Inferior parietal cortex (tissue), 1 donor: ENCODE measurements at regions not wholly inside any gene's neighbourhood (a gene's known extent, or its start where the extent isn't known, plus 50 kb on each side); places are given as distances from the start of the nearest gene placed in this dataset.
"Not testable (repeated sequence)": the region's sequence is repeated elsewhere in the genome, so short reads cannot be mapped to it uniquely, and the experiment has no call there.

ENCODE experiments used
- DNase-seq: peaks from one replicate; pipeline ENCODE4 v3.0.0-alpha.2; 2016; ENCODE audit errors: extremely low spot score

GRCh38 chr4:60953826-60954225 is 246.3 kb upstream of the ADGRL3 start:
- no peak for DNase-seq

- DNase-seq = no peak
Measured at GRCh38 chr4:60962286-60962685, 237.8 kb upstream of the ADGRL3 start.

GRCh38 chr4:60981534-60981933 is 218.6 kb upstream of the ADGRL3 start:
- no peak for DNase-seq

GRCh38 chr4:60989141-60989540 is 211.0 kb upstream of the ADGRL3 start:
- no peak for DNase-seq

- DNase-seq = peak; percentile 23
Measured at GRCh38 chr4:60992037-60992436, 208.1 kb upstream of the ADGRL3 start.

GRCh38 chr4:61003301-61003700 is 196.8 kb upstream of the ADGRL3 start:
- DNase-seq = no peak

DNA sequence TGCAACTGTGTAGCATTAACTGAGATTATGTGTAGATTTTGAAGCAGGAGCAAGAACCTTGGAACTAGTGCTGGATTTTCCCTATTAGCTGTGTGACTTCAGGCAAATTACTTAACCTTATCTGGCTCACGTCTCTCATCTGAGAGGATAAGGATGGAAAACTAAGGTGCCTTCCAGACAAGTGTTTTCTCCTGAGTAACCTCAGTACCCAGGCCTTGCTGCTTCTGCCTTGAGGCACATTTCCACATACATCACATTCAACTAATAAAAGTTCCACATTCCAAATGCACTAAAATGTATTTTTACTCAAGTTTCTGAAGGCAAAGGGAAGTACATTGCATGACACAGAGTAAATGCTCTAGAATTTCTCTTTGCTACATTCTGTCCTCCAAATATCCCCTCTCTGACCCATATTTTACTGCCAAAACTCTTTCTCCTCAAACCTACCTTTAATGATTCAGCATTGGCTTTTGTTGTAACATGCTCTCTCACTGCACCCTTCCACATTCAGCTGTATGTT is 195.4 kb upstream of the ADGRL3 start:
- DNase-seq = no peak

DNA sequence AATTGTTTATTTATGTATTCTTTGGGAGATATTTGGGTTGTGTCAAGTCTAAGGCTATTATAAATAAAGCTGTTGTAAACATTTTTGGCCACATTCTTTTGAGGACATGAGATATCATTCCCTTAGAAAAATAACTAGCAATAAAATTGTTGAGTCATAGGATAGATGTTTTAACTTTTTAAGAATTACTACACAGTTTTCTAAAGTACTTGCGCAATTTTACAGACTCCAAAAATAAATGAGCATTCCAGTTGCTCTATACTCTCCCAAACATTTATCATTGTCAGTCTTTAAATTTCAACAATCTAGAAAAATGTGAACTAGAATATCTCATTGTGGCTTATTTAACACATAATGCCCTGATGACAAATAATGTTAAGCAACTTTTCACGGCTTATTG is 189.1 kb upstream of the ADGRL3 start:
- DNase-seq = no peak

- not testable (repeated sequence) for DNase-seq
Measured at GRCh38 chr4:61011936-61012335, 188.2 kb upstream of the ADGRL3 start.

DNA sequence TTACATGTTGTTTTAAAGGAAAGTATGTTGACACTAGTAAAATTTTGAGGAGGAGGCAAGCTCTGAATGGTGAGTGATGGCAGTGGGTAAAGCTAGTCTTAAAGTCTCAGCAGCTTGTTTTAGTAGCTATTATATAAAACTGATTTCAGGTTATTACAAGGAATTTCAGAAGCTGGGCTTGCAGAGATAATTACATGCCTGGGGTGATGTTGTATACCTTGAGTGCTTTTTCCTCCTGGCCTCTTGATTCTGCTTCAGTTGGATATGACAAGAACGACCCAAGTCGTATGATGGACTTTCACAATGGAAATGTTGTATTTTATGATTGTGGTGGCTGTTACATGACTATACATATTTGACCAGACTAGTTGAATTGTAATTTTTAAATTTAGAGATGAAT is 175.5 kb upstream of the ADGRL3 start:
- no peak for DNase-seq

DNA sequence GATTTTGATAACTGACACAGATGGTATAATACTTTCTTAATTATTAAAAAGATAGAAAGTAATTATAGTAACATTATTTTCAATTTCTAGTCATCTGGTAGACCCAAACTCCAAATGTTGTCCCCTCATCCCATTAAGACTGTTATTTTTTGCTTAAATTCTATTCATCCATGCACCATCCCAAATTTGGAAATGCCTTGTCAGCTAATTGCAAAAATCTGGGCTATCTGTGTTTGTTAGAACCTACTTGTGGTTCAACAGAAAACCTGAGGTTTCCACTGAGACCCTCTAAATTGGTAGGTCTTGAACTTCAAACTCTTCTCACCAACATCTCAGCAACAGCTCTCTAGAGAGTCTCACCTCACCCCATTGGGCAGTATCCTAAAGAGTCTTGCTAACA is 172.2 kb upstream of the ADGRL3 start:
- no peak for DNase-seq

DNA sequence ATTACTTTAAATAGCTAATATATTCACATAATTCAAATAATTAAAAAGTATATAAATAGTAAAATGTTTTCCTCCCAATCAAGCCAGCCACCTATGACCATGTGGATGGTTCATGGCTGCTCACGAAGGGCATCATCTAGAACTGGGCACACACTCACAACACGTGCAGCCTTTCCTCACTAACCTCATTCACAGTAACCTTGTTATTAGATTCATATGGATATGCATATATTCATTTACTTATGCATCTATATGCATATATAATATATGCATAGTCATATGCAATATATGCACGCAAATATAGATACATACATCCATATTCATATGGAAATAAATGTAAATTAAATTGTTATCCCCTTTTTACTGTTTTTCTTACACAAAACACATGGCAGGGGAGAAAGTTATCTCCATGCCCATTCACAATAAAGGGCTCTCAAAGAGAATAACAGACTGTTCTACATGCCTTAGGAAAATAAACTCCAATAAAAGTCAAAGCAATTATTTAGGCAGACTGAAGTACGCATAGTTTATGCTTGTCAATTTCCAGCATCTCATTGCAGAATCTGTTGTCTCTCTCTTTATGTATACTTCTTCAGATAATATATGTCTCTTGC is 163.9 kb upstream of the ADGRL3 start:
- no peak for DNase-seq

DNA sequence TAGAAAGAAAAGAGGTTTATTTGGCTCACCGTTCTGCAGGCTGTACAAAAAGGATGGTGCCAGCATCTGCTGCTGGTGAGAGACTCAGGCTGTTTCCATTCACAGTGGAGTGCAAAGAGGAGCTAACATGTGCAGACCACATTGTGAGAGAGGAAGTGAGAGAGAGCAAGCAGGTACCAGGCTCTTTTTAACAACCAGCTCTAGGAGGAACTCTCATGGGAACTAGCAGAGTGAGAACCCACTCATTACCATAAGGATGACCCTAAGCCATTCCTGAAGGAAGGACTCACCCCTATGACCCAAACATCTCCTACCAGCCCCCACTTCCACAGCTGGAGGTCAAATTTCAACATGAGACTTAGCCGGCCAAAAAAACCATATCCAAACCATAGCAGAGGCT is 158.6 kb upstream of the ADGRL3 start:
- DNase-seq = no peak

DNA sequence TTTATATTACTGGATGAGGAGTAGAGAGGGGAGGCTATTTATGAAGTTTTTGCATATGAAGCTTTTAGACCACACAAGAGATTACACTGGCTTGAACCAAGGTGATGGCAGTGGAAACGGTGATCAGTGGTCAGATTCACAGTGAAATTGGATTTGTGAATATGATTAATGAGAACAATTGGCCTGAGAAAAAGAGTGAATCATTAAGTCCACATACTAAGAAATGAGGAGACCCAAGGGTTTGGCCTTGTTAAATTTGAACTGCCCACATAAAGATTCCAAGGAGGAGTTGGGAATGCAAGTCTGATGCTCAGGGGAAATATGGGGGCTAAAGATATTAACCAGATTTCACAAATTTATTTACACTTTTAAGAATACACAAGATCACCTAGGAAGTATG is 155.3 kb upstream of the ADGRL3 start:
- DNase-seq = no peak

- DNase-seq = no peak
Measured at GRCh38 chr4:61049018-61049417, 151.1 kb upstream of the ADGRL3 start.

DNA sequence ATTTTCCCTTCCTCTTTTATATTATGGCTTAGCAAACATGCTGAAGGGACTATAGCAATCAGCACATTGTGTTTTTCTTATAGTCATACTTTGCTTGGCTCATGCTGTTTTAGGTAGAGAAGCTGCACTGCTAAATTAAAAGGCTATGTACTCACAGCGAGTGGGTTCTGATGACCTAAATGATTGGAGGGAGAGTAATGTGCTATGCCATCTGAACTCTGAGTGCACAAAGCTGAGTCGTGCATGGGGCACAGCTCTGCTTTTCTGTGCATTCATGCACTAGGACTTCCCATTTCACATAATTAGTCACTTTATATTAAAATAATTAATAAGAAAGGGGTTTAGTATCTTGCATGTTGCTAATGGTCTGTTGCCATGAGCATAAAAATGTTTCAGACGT is 132.7 kb upstream of the ADGRL3 start:
- peak; percentile 22 for DNase-seq

DNA sequence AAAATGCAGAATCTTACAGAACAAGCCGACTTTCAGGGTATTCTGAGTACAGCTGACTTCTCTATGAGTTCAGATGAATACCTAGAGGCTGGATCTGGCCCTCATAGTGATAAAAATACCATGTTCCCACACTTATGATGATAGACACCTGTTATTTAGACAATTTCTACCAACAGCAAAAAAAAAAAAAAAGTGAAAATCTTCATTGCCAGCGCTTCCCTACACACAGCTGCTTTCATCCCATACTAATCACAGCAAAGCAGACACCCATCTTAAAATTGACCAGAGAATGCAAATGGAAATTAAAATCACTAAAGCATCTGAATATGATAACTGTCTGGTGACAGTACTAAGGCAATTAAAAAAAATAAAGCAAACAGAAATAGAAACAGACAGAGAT is 132.1 kb upstream of the ADGRL3 start:
- no peak for DNase-seq

- no peak for DNase-seq
Measured at GRCh38 chr4:61068745-61069144, 131.4 kb upstream of the ADGRL3 start.

DNA sequence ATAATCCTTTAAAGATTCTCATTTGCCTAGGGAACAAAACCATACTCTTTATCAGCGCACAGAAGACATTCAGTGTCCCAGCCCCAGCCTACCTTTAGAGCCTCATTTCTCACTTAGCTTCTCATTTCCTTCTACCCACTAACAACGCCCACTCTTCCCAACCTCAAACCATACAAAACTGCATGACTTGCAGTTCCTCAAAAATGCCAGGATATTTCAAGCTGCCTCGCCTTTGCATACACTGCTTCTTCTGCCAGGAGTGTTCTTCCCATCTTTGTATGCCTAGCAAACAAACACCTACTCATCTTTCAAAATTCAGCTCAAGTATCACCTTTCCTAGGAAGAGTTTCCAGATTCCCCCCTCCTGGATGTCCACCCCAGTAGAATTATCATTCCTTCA is 129.9 kb upstream of the ADGRL3 start:
- DNase-seq = peak; percentile 33

DNA sequence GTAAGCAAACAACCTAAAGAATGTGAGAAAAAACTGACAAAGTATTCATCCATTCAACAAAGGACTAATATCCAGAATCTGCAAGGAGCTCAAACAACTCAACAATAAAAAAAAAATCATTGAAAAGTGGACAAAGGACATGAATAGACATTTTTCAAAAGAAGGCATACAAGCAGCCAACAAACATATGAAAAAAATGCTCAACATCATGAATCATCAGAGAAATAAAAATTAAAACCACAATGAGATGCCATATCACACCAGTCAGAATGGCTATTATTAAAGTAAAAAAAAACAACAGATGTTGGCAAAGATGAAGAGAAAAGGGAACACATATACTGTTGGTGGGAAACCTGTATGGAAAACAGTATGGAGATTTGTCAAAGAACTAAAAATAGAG is 120.7 kb upstream of the ADGRL3 start:
- DNase-seq = no peak

DNA sequence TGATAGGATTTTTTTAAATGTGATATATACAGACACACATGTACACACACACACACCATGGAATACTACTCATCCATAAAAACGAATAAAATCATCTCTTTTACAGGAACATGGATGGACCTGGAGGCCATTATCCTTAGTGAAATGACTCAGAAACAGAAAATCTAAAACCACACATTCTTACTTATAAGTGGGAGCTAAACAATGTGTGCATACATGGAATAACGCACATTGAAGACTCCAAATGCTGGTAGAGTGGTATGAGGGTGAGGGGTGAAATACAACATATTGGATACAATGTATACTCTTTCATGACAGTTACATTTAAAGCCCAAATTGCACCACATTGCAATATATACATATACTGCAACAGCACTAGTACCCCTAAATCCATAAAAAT is 120.2 kb upstream of the ADGRL3 start:
- no peak for DNase-seq

DNA sequence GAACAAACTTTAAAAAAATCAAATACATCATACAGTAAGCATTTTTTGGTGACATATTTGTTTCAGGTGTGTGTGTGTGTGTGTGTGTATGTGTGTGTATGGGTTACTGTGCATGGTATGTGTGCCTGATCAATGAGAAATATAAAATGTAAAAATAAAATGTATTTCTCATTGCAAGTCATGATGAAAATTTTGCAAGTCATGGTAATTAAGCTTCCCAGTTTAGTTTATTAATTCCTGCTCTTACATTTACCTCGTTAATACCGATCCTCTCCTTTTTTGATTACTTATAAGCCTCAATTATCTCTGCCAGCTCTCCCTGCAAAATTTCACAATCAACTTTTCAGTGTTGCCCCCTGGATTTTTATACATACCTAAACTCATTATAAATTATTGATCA is 114.6 kb upstream of the ADGRL3 start:
- DNase-seq = no peak

DNA sequence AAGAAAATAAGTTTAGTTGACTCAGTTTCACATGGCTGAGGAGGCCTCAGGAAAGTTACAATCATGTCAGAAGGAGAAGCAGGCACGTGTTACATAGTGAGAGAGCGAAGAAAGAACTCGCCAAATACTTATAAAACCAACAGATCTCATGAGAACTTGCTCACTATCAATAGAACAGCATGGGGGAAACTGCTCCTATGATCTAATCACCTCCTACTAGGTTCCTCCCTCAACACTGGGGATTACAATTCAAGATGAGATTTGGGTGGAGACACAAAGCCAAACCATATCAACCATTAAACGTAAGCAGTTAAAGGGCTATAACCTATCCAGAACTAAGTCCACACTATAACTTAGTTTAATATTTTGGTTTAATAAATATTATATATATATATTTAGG is 113.8 kb upstream of the ADGRL3 start:
- no peak for DNase-seq

DNA sequence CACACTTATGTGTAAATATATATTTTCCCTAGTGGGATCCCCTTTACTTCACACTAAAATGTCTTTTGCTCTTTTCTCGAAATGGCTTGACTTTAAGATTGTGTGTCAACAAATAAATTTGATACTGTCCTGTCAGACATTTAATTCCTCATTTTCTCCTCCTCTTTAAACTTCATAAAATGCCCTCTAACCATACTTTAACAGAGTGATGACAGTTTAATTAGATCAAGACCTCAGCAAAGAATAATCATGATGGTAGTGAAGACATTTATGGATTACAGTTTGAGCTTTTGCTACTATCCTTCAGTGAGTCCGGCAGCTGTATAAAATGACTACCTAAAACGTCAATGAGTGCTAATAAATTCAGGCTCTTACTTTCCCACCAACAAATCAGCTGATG is 113.1 kb upstream of the ADGRL3 start:
- DNase-seq = no peak
